ENCODE measurements at regions not wholly inside any gene's neighbourhood (a gene's known extent, or its start where the extent isn't known, plus 50 kb on each side); places are given as distances from the start of the nearest gene placed in this dataset.

DNA sequence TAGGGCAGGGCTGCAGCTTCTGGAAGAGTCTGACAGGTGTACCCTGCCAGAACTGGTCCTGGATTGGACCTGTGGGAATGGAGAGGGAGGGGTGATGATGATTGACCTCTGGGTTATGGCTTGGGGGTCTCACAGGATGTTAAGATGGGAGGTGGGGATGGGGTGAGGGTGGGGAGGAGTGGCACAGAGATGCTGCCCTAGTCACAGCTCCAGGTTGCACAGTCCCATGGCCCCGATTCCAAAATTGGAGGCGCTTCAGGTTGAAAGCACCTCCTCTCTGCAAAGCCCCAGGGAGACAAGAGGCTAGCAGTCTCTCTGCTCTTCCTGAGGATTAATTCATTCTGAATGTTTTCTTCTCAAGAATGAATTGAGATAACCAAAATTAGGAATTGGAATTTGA lies 101.4 kb downstream of the FAM43A start:
- Histone ChIP-seq H3K4me2 (ENCODE audit: low read depth, low read length) (no peak overlapping the region), H2BK15ac (ENCODE audit: low read depth, low read length) (no peak overlapping the region), H3K27me3 (ENCODE audit: control insufficient read depth, insufficient read depth, low read length) (peaks cover 23% of the 10 kb centered on the region), H2AFZ (replicated peaks; ENCODE audit: low read length, poor library complexity) (no peak overlapping the region), H3K4me1 (ENCODE audit: control insufficient read depth, insufficient read depth, low read length) (no peaks in the 10 kb centered on the region), H3K36me3 (ENCODE audit: control insufficient read depth, insufficient read depth, low read length) (no peaks in the 10 kb centered on the region), H4K91ac (ENCODE audit: insufficient read depth, low read depth, low read length) (no peak overlapping the region), H3K9me3 (ENCODE audit: control insufficient read depth, insufficient read depth, low read length) (no peaks in the 10 kb centered on the region), H2BK20ac (ENCODE audit: low read depth, low read length) (no peak overlapping the region), H3K18ac (ENCODE audit: low read depth, low read length) (no peak overlapping the region), H4K5ac (ENCODE audit: low read depth, low read length) (no peak overlapping the region), H3K56ac (ENCODE audit: extremely low read depth, insufficient read depth, low read length) (no peak overlapping the region), H4K20me1 (ENCODE audit: insufficient read depth, low read length) (no peaks in the 10 kb centered on the region), H2BK5ac (ENCODE audit: low read depth, low read length, poor library complexity, severe bottlenecking) (no peak overlapping the region), H3K9ac (ENCODE audit: low read depth, low read length) (no peak overlapping the region), H4K8ac (ENCODE audit: low read depth in 2 of 2, low read length in 2 of 2) (no peak overlapping the region), H3K23ac (ENCODE audit: low read depth, low read length) (no peak overlapping the region), H2AK5ac (ENCODE audit: low read depth, low read length) (no peak overlapping the region), H3K14ac (replicated peaks; ENCODE audit: low read depth, low read length) (no peak overlapping the region), H3K4ac (ENCODE audit: low read depth, low read length) (no peak overlapping the region), H3K79me1 (ENCODE audit: low read depth in 1 of 2, low read length in 2 of 2) (no peaks in the 10 kb centered on the region), H2AK9ac (replicated peaks; ENCODE audit: low read depth, low read length, poor library complexity) (no peak overlapping the region), H2BK120ac (ENCODE audit: low read depth, low read length) (no peak overlapping the region), H3K4me3 (ENCODE audit: insufficient read depth, low read depth, low read length) (no peak overlapping the region), H3K9me1 (ENCODE audit: insufficient read depth, low read length) (no peaks in the 10 kb centered on the region), H3K27ac (ENCODE audit: insufficient read depth, low read length) (no peak overlapping the region)
- no TSS peak for BruUV-seq (replicated peaks)
- ChIA-PET CTCF (interaction anchor here (0.6 kb wide), 1 partner anchor 335 kb away, joined by 3 read pairs; no protein-coding TSS in a partner anchor), POLR2A (ENCODE audit: unreplicated experiment) (no interaction called here)
- dilution Hi-C loops (cut with HindIII; ENCODE audit: low sequenced_read_pairs, unreplicated experiment) (no loop called here), intact Hi-C loops (cut with micrococcal nuclease) (no loop called here), in situ Hi-C loops (cut with MboI; ENCODE audit: low sequenced_read_pairs) (no loop called here)
- 100% methylated on average over 1 of the region's 2 CpGs; no CpG with 5 or more reads in 1 of the 2 experiments for WGBS, 2 experiments (ENCODE audit: extremely low coverage in 2 of 2, insufficient read length in 1 of 2)
- ATAC-seq (ENCODE audit: low read depth) (no peak), DNase-seq (no peak)
- TF ChIP-seq RAD21 (IDR thresholded peaks at IDR 0.05; ENCODE audit: low read length), result no peak
- TF ChIP-seq, protein P1, sequence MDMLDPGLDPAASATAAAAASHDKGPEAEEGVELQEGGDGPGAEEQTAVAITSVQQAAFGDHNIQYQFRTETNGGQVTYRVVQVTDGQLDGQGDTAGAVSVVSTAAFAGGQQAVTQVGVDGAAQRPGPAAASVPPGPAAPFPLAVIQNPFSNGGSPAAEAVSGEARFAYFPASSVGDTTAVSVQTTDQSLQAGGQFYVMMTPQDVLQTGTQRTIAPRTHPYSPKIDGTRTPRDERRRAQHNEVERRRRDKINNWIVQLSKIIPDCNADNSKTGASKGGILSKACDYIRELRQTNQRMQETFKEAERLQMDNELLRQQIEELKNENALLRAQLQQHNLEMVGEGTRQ (IDR thresholded peaks at IDR 0.05; ENCODE audit: low read depth, low read length), result no peak
- TF ChIP-seq CEBPB (IDR thresholded peaks at IDR 0.05; ENCODE audit: low read depth, low read length), result no peak
- TF ChIP-seq RFX5 (IDR thresholded peaks at IDR 0.05; ENCODE audit: low read depth, low read length), result no peak
- no peak for TF ChIP-seq SMC3 (IDR thresholded peaks at IDR 0.05; ENCODE audit: low read depth, low read length)
- TF ChIP-seq CHD1 (IDR thresholded peaks at IDR 0.05; ENCODE audit: low read depth, low read length), result no peak
- TF ChIP-seq FOS (IDR thresholded peaks at IDR 0.05; ENCODE audit: low read depth, low read length), result no peak
- TF ChIP-seq, protein P2, sequence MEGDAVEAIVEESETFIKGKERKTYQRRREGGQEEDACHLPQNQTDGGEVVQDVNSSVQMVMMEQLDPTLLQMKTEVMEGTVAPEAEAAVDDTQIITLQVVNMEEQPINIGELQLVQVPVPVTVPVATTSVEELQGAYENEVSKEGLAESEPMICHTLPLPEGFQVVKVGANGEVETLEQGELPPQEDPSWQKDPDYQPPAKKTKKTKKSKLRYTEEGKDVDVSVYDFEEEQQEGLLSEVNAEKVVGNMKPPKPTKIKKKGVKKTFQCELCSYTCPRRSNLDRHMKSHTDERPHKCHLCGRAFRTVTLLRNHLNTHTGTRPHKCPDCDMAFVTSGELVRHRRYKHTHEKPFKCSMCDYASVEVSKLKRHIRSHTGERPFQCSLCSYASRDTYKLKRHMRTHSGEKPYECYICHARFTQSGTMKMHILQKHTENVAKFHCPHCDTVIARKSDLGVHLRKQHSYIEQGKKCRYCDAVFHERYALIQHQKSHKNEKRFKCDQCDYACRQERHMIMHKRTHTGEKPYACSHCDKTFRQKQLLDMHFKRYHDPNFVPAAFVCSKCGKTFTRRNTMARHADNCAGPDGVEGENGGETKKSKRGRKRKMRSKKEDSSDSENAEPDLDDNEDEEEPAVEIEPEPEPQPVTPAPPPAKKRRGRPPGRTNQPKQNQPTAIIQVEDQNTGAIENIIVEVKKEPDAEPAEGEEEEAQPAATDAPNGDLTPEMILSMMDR (conservative IDR thresholded peaks at IDR 0.05; ENCODE audit: low read depth, low read length), result no peak
- no peak for TF ChIP-seq MXI1 (IDR thresholded peaks at IDR 0.05; ENCODE audit: borderline replicate concordance, low read depth, low read length)
- TF ChIP-seq, protein P3, sequence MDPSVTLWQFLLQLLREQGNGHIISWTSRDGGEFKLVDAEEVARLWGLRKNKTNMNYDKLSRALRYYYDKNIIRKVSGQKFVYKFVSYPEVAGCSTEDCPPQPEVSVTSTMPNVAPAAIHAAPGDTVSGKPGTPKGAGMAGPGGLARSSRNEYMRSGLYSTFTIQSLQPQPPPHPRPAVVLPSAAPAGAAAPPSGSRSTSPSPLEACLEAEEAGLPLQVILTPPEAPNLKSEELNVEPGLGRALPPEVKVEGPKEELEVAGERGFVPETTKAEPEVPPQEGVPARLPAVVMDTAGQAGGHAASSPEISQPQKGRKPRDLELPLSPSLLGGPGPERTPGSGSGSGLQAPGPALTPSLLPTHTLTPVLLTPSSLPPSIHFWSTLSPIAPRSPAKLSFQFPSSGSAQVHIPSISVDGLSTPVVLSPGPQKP (IDR thresholded peaks at IDR 0.05; ENCODE audit: borderline replicate concordance, low read depth, low read length), result no peak
- TF ChIP-seq NFE2L2 (IDR thresholded peaks at IDR 0.05; ENCODE audit: low read depth, low read length), result no peak
- TF ChIP-seq RCOR1 (IDR thresholded peaks at IDR 0.05; ENCODE audit: insufficient replicate concordance, low read length), result no peak
- TF ChIP-seq POLR2A (IDR thresholded peaks at IDR 0.05; ENCODE audit: low read depth, low read length), result no peak

Measured in IMR-90 (cell line).